Endodermal cell (in vitro differentiated cells): ENCODE measurements at regions not wholly inside any gene's neighbourhood (a gene's known extent, or its start where the extent isn't known, plus 50 kb on each side); places are given as distances from the start of the nearest gene placed in this dataset.

Experiments
- DNase-seq: peaks from one replicate; pipeline ENCODE4 v3.0.0-alpha.2; 2017
- H3K27ac ChIP-seq: 2 replicates; pipeline ENCODE4 v1.5.1; 2013; ENCODE audit warnings: mild to moderate bottlenecking, low read depth, low read length, moderate library complexity
- H3K27me3 ChIP-seq: 2 replicates; pipeline ENCODE4 v1.6.1; 2013; ENCODE audit warnings: mild to moderate bottlenecking, low read length, moderate library complexity; ENCODE audit not compliant: insufficient read depth, control insufficient read depth, poor library complexity, severe bottlenecking
- H3K36me3 ChIP-seq: 2 replicates; pipeline ENCODE4 v1.7.0; 2013; ENCODE audit warnings: mild to moderate bottlenecking, low read length, moderate library complexity; ENCODE audit not compliant: control insufficient read depth, insufficient read depth
- H3K4me1 ChIP-seq: one replicate; pipeline ENCODE4 v1.7.0; 2013; ENCODE audit warnings: low read length; ENCODE audit not compliant: control insufficient read depth, insufficient read depth
- H3K4me3 ChIP-seq: 2 replicates; pipeline ENCODE4 v1.5.1; 2013; ENCODE audit warnings: mild to moderate bottlenecking, low read length, moderate library complexity
- H3K9ac ChIP-seq: 2 replicates; pipeline ENCODE4 v1.6.1; 2013; ENCODE audit warnings: mild to moderate bottlenecking, low read length, moderate library complexity; ENCODE audit not compliant: poor library complexity, severe bottlenecking; ENCODE audit errors: extremely low read depth
- H3K9me3 ChIP-seq: 2 replicates; pipeline ENCODE4 v1.6.1; 2013; ENCODE audit warnings: mild to moderate bottlenecking, low read length, moderate library complexity; ENCODE audit not compliant: control insufficient read depth
- H3K27ac Mint-ChIP-seq: 2 replicates; pipeline ENCODE4 v1.8.0; 2020; ENCODE audit warnings: mixed read lengths
- H3K27me3 Mint-ChIP-seq: 2 replicates; pipeline ENCODE4 v1.8.0; 2021; ENCODE audit warnings: mild to moderate bottlenecking, mixed read lengths; ENCODE audit not compliant: insufficient read depth
- H3K36me3 Mint-ChIP-seq: 2 replicates; pipeline ENCODE4 v1.8.0; 2020; ENCODE audit warnings: low read depth, mixed read lengths
- H3K4me1 Mint-ChIP-seq: 2 replicates; pipeline ENCODE4 v1.8.0; 2020; ENCODE audit warnings: mixed read lengths
- H3K4me3 Mint-ChIP-seq: 2 replicates; pipeline ENCODE4 v1.8.0; 2020; ENCODE audit warnings: mild to moderate bottlenecking, moderate library complexity, mixed read lengths
- H3K9me3 Mint-ChIP-seq: 2 replicates; pipeline ENCODE4 v1.8.0; 2020; ENCODE audit warnings: mild to moderate bottlenecking, mixed read lengths
- CTCF ChIP-seq: fragments of 200-600 bp; sonication (generic); conservative IDR thresholded peaks from 2 replicates; pipeline ENCODE4 v1.5.0; 2021; ENCODE audit warnings: antibody characterized with exemption, mild to moderate bottlenecking
- WGBS, 2 experiments: methylation state at CpG; one replicate each; pipeline versions ENCODE4 v1.1.5 to v1.1.7; 2013; ENCODE audit warnings: missing lambda C conversion rate in 2 of 2, mixed read lengths in 1 of 2; ENCODE audit not compliant: insufficient coverage in 1 of 2, insufficient read length in 1 of 2; 5-methylcytosine and 5-hydroxymethylcytosine counted together

GRCh38 chr6:74755196-74755595 lies 450.7 kb downstream of the COL12A1 start:
- no peak overlapping the region for H3K4me3 ChIP-seq
- Mint-ChIP-seq H3K9me3 (no peaks in the 10 kb centered on the region), H3K4me1 (peaks cover 2% of the 10 kb centered on the region)

GRCh38 chr6:74753883-74754600 lies 451.8 kb downstream of the COL12A1 start:
- no peak for DNase-seq
- 94% methylated on average over 2 of the region's 2 CpGs; no CpG with 5 or more reads in 1 of the 2 experiments for WGBS, 2 experiments
- Histone ChIP-seq H3K9ac (no peak overlapping the region), H3K4me1 (no peaks in the 10 kb centered on the region), H3K36me3 (no peaks in the 10 kb centered on the region), H3K9me3 (no peaks in the 10 kb centered on the region), H3K27me3 (no peaks in the 10 kb centered on the region), H3K27ac (no peak overlapping the region), H3K4me3 (no peak overlapping the region)
- Mint-ChIP-seq H3K4me3 (no peak overlapping the region), H3K9me3 (no peaks in the 10 kb centered on the region), H3K27me3 (peaks cover 4% of the 10 kb centered on the region), H3K4me1 (peaks cover 2% of the 10 kb centered on the region), H3K36me3 (no peaks in the 10 kb centered on the region), H3K27ac (no peak overlapping the region)
- no peak for TF ChIP-seq CTCF

More at GRCh38 chr6:74755196-74755595, 450.7 kb downstream of the COL12A1 start:
- peak; percentile 53 for DNase-seq
- Mint-ChIP-seq H3K27ac (no peak overlapping the region), H3K27me3 (peaks cover 4% of the 10 kb centered on the region), H3K36me3 (no peaks in the 10 kb centered on the region), H3K4me3 (no peak overlapping the region)
- Histone ChIP-seq H3K9ac (no peak overlapping the region), H3K4me1 (no peaks in the 10 kb centered on the region), H3K36me3 (no peaks in the 10 kb centered on the region), H3K27me3 (no peaks in the 10 kb centered on the region), H3K27ac (no peak overlapping the region), H3K9me3 (no peaks in the 10 kb centered on the region)
- peak; percentile 19 for TF ChIP-seq CTCF
- WGBS, 2 experiments: 94 to 100% methylated on average over 1 to 10 of the region's 10 CpGs

GRCh38 chr6:74752303-74752702 lies 453.6 kb downstream of the COL12A1 start:
- H3K4me1 Mint-ChIP-seq: peaks cover 2% of the 10 kb centered on the region
- no peaks in the 10 kb centered on the region for H3K36me3 ChIP-seq
- no peak overlapping the region for H3K9ac ChIP-seq
- H3K27me3 Mint-ChIP-seq: peaks cover 2% of the 10 kb centered on the region
- no peaks in the 10 kb centered on the region for H3K4me1 ChIP-seq
- no peaks in the 10 kb centered on the region for H3K9me3 ChIP-seq
- peak; percentile 60 for DNase-seq
- no peak overlapping the region for H3K27ac ChIP-seq
- no peaks in the 10 kb centered on the region for H3K9me3 Mint-ChIP-seq
- 77 to 100% methylated on average over 1 to 3 of the region's 3 CpGs for WGBS, 2 experiments
- H3K27me3 ChIP-seq: no peaks in the 10 kb centered on the region
- no peak overlapping the region for H3K4me3 Mint-ChIP-seq
- no peak overlapping the region for H3K4me3 ChIP-seq
- H3K27ac Mint-ChIP-seq: no peak overlapping the region
- no peaks in the 10 kb centered on the region for H3K36me3 Mint-ChIP-seq
- peak; percentile 56 for TF ChIP-seq CTCF
